ENCODE measurements at regions not wholly inside any gene's neighbourhood (a gene's known extent, or its start where the extent isn't known, plus 50 kb on each side); places are given as distances from the start of the nearest gene placed in this dataset.
A peak's percentile ranks its signal among the peaks of the same experiment; 100 is the strongest.

- ATAC-seq, result peak; percentile 3; the same call in 1 of the 3 replicates
- POLR2A ChIA-PET, result interaction anchor here (0.8 to 1.5 kb wide), 2 partner anchors 210 to 278 kb away, joined by 3 to 4 read pairs; no protein-coding TSS in a partner anchor
- in situ Hi-C loops (cut with HindIII; ENCODE audit: extremely low pct_ligation_motif_present, low pct_unique_long_range_greater_than_20kb), result no loop called here
These were observed 183.3 kb downstream of the BLID start for GRCh38 chr11:121932646-121933185.

GRCh38 chr11:121931748-121932352 is 184.2 kb downstream of the BLID start:
- H3K27ac ChIP-seq (ENCODE audit: extremely low read length, insufficient read depth, low read length), result peak overlapping the region; percentile 94
- no TSS peak for BruUV-seq (replicated peaks)
- TF ChIP-seq ZNF354B (CRISPR knock-in tag; IDR thresholded peaks at IDR 0.05) (no peak), KDM5B (CRISPR knock-in tag; IDR thresholded peaks at IDR 0.05; ENCODE audit: borderline replicate concordance) (no peak), BRF2 (CRISPR knock-in tag; IDR thresholded peaks at IDR 0.05) (peak; percentile 82; the same call in 1 of the 2 replicates), BORCS8-MEF2B (CRISPR knock-in tag; IDR thresholded peaks at IDR 0.05) (peak; percentile 58; the same call in 1 of the 2 replicates), ZSCAN22 (CRISPR knock-in tag; IDR thresholded peaks at IDR 0.05) (no peak), TCF7 (IDR thresholded peaks at IDR 0.05; ENCODE audit: low read depth) (peak; percentile 92), ZFP36 (IDR thresholded peaks at IDR 0.05; ENCODE audit: borderline replicate concordance, low read depth, low read length, partially characterized antibody) (no peak), HNF1B (CRISPR knock-in tag; IDR thresholded peaks at IDR 0.05) (peak; percentile 81), ARID5B (CRISPR knock-in tag; IDR thresholded peaks at IDR 0.05) (peak; percentile 98)

More at GRCh38 chr11:121932646-121933185, 183.3 kb downstream of the BLID start:
- Histone ChIP-seq H3K9me3 (ENCODE audit: low read length) (no peaks in the 10 kb centered on the region), H3K27me3 (ENCODE audit: control insufficient read depth in 1 of 2, insufficient read depth in 2 of 2, low read length in 2 of 2) (no peaks in the 10 kb centered on the region), H4K20me1 (ENCODE audit: insufficient read depth, low read length) (no peaks in the 10 kb centered on the region), H3K79me2 (ENCODE audit: insufficient read depth, low read length) (no peaks in the 10 kb centered on the region), H3K27ac (ENCODE audit: extremely low read length, insufficient read depth, low read length) (peak overlapping the region; percentile 94), H3K36me3 (replicated peaks in 1 of 2; ENCODE audit: control insufficient read depth in 1 of 2, insufficient read depth in 2 of 2, low read length in 2 of 2) (no peaks in the 10 kb centered on the region), H3K4me3 (replicated peaks in 1 of 3; ENCODE audit: insufficient read depth in 1 of 3, low read depth in 2 of 3, low read length in 3 of 3) (no peak overlapping the region), H3K4me1 (ENCODE audit: insufficient read depth, low read length) (peaks cover 70% of the 10 kb centered on the region), H3K9ac (ENCODE audit: insufficient read depth, low read depth, low read length) (peak overlapping the region; percentile 62; the same call in 1 of the 2 replicates), H2AFZ (ENCODE audit: low read length) (no peak overlapping the region), H3K4me2 (ENCODE audit: low read depth, low read length) (peak overlapping the region; percentile 65; the same call in 1 of the 2 replicates)
- CTCF ChIA-PET (ENCODE audit: low intra/inter-chr PET ratio, low total read pairs), result no interaction called here
- WGBS (ENCODE audit: low lambda C conversion rate), result 97% methylated on average over 3 of the region's 3 CpGs
- DNase-seq (ENCODE audit: low spot score), result peak; percentile 13
- TSS peak; percentile 95 for BruUV-seq (replicated peaks)
- intact Hi-C loops (cut with micrococcal nuclease; ENCODE audit: unreplicated experiment), result loop anchor here (1.0 kb wide), 1 partner anchor 276 kb away; no protein-coding TSS in a partner anchor
- no peak for FAIRE-seq
- no peak for TF ChIP-seq RXRB (CRISPR knock-in tag; IDR thresholded peaks at IDR 0.05; ENCODE audit: borderline replicate concordance)

More at GRCh38 chr11:121931748-121932352, 184.2 kb downstream of the BLID start:
- Histone ChIP-seq H3K4me3 (replicated peaks in 1 of 3; ENCODE audit: insufficient read depth in 1 of 3, low read depth in 2 of 3, low read length in 3 of 3) (peak overlapping the region in 1 of 3 experiments; percentile 6; a peak in 1 of 6 replicates), H3K4me1 (ENCODE audit: insufficient read depth, low read length) (peaks cover 79% of the 10 kb centered on the region), H3K27me3 (ENCODE audit: control insufficient read depth in 1 of 2, insufficient read depth in 2 of 2, low read length in 2 of 2) (no peaks in the 10 kb centered on the region), H4K20me1 (ENCODE audit: insufficient read depth, low read length) (no peaks in the 10 kb centered on the region), H3K79me2 (ENCODE audit: insufficient read depth, low read length) (no peaks in the 10 kb centered on the region), H3K9me3 (ENCODE audit: low read length) (no peaks in the 10 kb centered on the region), H3K9ac (ENCODE audit: insufficient read depth, low read depth, low read length) (peak overlapping the region; percentile 62), H3K36me3 (replicated peaks in 1 of 2; ENCODE audit: control insufficient read depth in 1 of 2, insufficient read depth in 2 of 2, low read length in 2 of 2) (no peaks in the 10 kb centered on the region), H2AFZ (ENCODE audit: low read length) (no peak overlapping the region), H3K4me2 (ENCODE audit: low read depth, low read length) (peak overlapping the region; percentile 65)
- in situ Hi-C loops (cut with HindIII; ENCODE audit: extremely low pct_ligation_motif_present, low pct_unique_long_range_greater_than_20kb), result no loop called here
- CTCF ChIA-PET (ENCODE audit: low intra/inter-chr PET ratio, low total read pairs), result no interaction called here
- intact Hi-C loops (cut with micrococcal nuclease; ENCODE audit: unreplicated experiment), result loop anchor here (1.0 kb wide), 1 partner anchor 276 kb away; no protein-coding TSS in a partner anchor
- 3% methylated on average over 4 of the region's 4 CpGs for WGBS (ENCODE audit: low lambda C conversion rate)
- ATAC-seq (peak; percentile 98), DNase-seq (ENCODE audit: low spot score) (peak; percentile 99), FAIRE-seq (peak; percentile 88)
- POLR2A ChIA-PET, result interaction anchor here (0.8 to 1.5 kb wide), 2 partner anchors 209 to 277 kb away, joined by 3 to 4 read pairs; no protein-coding TSS in a partner anchor

All from HepG2 (cell line).